HG03066 (cell line): ENCODE measurements at regions not wholly inside any gene's neighbourhood (a gene's known extent, or its start where the extent isn't known, plus 50 kb on each side); places are given as distances from the start of the nearest gene placed in this dataset.
"Not testable (repeated sequence)": the region's sequence is repeated elsewhere in the genome, so short reads cannot be mapped to it uniquely, and the experiment has no call there.

Source experiments
- ATAC-seq: cut with Tn5 transposase; IDR thresholded peaks from one replicate; pipeline ENCODE4 v1.9.1; 2021; ENCODE audit warnings: low read depth; ENCODE audit not compliant: unreplicated experiment

DNA sequence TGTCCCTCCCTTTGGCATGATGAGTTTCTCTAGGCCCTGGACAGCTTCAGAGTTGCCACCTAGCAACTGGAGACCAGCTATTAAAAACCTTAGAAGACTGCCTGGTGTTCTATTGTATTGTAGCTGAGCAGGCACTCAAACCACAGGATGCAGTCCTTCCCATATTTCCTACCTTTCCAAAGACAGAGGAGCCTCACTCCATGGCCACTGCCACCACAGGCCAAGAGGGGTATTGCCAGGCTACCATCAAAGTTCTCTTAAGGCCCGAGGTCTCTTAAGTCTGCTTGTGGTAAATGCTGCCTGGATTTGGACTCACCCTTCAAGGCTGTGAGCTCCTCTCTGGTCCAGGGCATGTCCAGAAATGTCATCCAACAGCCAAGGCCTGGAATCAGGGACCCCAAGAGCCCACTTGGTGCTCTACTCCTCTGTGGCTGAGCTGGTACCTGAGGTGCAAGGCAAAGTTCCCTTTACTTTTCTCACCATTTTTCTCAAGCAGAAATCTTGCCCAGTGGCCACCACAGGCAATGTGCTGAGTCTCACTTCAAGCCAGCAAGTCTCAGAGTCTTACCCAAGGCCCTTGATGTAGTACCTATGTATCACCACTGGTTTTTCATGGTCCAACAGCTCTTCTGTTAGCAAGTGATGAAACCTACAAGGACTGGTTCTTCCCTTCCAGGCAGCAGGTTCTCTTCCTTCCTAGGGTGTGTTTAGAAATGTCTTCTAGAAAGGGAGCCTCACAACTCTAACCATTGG lies 269.4 kb downstream of the AMY1C start:
- no peak for ATAC-seq

DNA sequence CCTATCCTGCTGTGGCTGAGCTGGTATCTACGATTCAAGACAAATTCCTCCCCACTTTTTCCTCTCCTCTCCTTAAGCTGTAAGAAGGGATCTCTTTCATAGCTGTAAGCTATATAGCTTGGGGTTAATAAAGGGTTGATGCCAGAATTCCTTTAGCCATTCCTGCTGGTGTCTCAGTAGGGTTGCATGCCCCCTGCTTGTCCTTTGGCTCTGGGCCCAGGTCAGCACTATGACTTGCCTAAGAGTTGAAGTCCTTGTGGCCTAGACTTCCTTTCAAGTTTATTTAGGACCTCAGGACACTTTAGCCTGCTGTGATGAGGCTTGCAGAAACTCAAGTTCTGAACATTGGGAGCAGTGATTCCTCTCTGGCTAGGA lies 270.0 kb downstream of the AMY1C start:
- ATAC-seq: no peak

DNA sequence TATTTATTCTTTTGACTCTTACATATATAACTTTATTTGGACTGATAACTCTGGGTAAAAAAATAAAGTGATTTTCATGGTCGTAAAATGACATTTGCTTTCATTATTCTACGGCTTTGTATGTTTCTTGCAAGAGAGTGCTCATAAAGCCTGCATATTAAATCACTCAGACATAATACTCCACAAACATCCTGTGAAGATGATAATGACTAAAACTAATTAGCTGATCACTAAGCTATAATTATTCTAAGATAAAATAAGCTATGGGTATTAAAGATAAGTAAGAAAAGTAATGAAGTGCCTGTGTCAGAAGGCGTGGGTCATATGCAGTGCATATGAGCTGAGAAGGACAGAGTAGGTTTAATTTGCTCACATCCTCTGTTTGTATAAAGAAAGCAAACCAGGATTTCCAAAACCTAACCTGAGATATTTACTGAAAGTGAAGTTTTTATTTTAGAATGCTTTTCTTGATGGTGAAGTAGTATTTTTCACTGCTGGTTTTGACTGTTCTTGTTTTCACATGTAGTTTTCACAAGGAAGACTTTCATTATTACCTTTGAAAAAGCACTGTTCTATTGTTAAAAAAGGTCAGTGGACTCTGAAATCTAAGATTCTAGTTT lies 278.8 kb downstream of the AMY1C start:
- no peak for ATAC-seq

DNA sequence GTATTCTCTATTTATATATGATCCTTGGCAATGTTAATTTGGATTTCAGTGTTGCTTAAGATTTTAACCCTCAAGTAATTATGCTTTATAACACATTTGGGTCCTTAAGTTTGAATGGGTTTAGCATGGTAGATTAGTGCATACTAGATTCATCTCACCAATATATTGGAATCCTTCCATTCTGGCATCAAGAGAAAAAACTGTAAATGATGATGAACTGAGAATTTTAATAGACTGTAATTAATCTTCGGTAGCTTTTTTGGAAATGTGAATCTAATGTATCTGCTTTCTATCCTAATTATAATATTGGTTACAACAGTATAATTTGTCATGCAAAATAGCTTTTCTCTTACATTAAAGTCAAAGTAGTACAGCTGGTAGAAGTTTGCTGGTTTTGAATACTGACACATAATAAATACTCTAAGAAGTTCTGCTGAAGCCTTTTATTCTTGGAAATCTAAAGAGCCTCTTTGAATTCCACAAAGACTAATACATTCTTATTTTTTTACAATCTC lies 279.8 kb downstream of the AMY1C start:
- no peak for ATAC-seq

DNA sequence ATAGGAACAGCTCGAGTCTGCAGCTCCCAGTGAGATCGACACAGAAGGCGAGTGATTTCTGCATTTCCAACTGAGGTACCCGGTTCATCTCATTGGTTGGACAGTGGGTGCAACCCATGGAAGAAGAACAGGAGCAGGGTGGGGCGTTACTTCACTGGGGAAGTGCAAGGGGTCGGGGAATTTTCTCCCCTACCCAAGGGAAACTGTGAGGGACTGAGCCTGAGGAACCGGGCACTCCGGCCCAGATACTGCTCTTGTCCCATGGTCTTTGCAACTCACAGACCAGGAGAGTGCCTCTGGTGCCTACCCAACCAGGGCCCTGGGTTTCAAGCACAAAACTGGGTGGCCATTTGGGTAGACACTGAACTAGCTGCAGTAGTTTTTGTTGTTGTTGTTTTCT lies 307.1 kb downstream of the AMY1C start:
- no peak for ATAC-seq

DNA sequence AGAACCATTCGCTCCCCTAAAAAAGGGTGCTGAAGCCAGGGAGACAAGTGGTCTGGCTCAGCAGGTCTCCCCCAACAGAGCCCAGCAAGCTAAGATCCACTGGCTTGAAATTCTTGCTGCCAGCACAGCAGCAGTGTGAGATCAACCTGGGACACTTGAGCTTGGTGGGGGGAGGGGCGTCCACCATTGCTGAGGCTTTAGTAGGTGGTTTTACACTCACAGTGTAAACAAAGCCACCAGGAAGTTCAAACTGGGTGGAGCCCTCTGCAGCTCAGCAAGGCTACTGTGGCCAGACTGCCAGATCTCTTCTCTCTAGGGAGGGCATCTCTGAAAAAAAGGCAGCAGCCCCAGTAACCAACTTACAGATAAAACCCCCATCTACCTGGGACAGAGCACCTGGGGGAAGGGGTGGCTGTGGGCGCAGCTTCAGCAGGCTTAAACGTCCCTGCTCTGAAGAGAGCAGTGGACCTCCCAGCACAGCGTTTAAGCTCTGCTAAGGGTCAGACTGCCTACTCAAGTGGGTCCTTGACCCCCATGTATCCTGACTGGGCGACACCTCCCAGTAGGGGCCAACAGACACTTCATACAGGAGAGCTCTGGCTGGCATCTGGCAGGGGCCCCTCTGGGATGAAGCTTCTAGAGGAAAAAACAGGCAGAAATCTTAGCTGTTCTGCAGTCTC lies 307.7 kb downstream of the AMY1C start:
- not testable (repeated sequence) for ATAC-seq

DNA sequence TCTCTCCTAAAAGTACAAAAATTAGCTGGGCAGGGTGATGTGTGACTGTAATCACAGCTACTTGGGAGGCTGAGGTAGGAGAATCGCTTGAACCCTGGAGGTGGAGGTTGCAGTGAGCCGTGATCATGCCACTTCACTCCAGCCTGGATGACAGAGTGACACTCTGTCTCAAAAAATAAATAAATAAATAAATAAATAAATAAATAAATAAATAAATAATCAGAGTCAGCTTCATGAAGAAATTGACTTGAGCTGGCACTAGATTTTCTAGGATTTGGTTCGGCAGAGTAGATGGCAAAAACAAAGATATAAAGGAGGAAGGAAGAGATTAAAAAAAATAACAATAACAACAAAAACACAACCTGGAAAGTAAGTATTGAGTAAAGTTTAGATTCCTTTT lies 311.9 kb downstream of the AMY1C start:
- not testable (repeated sequence) for ATAC-seq

DNA sequence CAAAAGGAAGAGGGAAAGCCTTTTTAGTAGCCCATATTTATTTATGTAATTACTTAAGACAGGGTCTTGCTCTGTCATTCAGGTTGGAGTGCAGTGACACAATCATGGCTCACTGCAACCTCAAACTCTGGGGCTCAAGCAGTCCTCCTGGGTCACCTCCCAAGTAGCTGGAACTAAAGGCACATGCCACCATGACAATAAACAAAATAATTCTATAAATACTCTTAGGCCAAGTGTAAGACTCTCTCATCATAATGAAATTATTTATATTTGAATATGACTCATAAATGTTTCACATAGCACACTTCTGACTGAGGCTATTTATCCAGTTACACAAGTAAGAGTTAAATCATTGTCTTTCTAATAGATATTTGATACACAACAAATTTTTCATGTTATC lies 314.7 kb downstream of the AMY1C start:
- no peak for ATAC-seq

DNA sequence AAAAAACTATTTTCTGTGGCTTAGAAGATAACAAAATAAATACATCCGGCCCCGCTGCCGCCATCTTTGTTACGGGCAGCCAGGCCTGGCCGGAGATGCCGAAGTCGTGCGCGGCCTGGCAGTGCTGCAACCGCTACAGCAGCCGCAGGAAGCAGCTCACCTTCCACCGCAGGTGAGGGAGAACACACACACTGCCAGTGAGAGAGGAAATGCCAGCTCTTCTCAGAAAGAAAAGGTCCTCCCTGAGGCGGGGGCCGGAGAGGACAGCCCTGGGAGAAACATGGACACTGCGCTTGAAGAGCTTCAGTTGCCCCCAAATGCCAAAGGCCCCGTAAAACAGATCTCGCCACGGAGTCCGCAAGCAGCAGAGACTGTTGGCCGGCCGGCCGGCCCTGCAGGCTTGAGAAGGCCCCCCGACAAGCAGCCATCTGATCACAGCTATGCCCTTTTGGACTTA lies 323.2 kb downstream of the AMY1C start:
- no peak for ATAC-seq

DNA sequence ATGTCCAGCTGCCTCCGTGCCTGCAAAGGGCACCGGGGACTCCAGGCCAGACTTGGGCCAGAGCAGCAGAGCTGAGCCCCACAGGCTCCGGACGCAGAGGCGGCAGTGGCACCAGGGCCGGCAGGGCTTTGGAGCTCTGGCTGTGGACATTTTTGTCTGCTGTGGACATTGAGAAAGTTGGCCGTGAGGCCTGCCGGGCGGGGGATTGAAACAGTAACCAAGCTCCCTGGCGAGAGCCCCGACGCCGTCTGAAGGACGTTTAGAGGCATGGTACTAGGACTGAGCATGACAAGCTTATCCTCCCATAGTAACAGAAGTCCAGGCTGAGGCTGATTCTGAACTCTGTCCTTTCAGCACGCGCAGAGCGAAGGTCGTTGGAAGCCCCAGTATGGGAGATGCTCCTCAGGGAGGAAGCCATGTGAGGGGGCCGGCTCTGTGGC lies 323.8 kb downstream of the AMY1C start:
- no peak for ATAC-seq

DNA sequence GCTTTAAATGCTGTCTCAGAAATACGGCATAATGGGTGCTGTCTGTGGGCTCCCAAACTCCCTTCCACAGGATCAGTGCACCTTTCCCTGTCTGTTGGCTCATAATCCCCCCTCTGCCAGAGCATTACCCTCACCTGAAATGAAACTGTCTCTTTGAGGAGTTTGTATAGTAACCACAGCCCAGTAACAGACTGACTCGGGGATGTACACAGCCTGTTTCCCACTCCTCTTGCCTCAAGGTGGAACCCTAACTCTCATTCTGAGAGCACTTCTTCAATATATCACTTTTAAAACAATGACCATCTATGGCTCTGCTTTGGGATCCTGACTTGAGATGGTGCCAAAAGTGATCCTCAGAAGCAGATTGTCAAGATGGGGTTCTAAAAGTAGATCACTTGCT lies 332.5 kb downstream of the AMY1C start:
- ATAC-seq: no peak

DNA sequence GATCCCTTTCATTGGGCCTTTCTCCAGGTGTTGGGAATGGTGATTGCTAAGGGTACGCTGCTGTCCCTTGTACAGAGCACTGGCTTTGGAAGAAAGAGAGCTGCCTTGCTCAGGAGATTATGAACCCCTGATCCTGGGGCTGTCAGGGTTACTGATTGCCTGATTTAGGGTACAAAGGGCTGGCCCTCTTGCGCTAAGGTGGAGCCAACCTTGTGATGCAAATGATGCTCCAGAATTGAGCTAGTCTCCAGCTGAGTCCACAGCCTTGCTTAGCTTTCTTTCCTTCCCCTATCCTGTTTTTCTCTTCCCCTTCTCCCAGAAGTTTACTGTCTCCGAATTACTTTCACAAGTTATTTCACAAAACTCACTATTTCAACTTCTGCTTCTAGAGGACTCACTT lies 334.7 kb downstream of the AMY1C start:
- no peak for ATAC-seq

DNA sequence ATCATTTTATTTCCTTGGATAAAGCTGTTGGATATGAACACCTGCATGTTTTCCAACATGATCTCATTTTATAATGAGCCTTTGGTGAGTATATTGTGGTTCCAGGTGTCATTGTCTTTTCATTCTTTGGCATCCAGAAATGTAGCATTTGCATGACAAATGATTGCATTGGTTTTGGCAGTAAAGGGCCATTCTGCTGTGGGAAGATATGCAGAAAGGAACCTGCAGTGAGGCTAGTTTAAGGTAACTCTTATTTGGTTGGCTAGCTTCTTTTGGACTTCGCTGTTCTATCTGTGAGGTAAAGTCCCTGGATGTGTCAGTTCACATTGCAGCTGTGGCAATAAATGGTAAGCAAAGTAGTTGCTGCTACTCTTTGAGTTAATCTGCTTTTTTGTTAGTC lies 343.0 kb downstream of the AMY1C start:
- no peak for ATAC-seq

DNA sequence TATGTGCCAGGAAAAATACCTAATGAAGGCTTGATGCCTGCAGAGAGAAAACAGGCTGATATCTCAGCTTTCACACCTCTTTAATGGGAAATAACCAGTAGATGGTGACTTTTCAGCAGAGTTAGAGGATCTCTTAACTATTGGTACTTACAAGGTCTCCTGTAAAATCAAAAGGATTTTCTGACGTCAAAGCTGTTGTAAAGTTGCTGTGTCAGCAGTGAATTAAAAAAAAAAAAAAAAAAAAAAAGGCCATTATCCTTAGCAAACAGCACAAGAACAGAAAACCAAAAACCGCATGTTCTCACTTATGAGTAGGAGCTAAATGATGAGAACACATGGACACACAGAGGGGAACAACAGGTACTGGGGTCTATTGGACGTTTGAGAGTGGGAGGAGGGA lies 349.1 kb downstream of the AMY1C start:
- ATAC-seq: no peak

DNA sequence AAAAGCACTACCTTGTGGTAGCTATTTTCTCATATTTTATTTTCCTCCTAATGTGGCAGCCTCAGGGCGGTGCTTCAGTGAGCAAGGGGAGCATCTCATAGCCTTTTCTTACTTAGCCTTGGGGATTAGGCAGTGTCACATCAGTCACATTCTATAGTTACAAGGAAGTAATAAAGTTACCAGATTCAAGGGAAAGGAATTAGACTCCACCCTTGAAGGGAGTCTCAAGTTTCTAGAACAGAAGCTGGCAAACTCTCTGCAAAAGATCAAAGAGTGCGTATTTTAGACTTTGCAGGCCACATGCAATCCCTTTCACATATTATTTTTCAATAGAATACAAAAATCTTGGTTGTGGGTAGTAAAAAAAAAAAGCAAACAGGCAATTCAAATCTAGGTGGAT lies 350.4 kb downstream of the AMY1C start:
- ATAC-seq: no peak

DNA sequence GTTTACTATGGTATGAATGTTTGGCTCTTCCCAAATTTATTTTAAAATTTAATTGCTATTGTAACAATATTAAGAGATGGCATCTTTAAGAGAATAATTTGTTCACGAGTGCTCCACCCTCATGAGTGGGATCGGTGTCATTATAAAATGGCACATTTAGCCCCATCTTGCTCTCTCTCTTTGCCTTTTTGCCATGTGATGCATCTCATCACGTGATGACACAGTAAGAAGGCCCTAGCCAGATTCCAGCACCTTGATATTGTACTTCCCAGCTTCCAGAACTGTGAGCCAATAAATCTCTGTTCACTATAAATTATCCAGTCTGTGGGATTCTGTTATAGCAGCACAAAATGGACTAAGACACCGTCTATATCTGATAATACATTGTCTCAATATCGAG lies 355.8 kb downstream of the AMY1C start:
- ATAC-seq: no peak

DNA sequence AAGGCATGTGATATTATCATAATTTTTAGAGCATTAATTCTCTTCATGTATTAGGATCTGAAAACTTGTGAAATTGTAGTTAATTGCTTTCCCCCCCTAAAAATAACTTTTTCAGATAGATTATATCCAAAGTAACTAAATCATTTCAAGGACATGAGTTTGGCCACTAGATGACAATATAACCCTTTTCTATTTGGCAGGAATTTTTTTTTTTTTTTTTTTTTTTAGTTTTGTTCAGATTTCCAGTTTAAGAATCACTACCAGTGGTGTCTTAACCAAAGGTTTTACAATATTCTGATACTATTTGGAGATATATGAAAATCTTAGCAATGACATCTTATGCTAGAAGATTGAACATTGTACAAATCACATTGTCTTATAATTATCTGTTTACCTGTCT lies 370.8 kb downstream of the AMY1C start:
- no peak for ATAC-seq

DNA sequence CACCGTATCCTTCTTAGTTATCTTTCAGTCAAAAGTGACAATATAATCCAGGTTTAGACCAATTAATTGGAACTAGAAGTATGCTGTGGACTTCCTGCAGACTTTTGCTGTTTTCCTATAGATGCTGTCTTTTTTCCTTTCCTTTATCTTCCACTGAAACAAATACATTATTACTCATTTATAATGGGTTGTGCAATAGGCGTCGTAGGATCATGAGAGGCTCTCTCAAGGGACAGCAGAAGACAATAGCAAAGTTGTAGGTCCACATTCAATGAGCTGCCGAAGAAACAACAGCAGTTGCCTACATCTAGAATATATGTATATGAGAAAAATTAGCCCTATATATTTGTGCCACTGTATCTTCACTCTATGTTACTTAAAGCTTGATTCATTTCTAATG lies 371.6 kb downstream of the AMY1C start:
- no peak for ATAC-seq

DNA sequence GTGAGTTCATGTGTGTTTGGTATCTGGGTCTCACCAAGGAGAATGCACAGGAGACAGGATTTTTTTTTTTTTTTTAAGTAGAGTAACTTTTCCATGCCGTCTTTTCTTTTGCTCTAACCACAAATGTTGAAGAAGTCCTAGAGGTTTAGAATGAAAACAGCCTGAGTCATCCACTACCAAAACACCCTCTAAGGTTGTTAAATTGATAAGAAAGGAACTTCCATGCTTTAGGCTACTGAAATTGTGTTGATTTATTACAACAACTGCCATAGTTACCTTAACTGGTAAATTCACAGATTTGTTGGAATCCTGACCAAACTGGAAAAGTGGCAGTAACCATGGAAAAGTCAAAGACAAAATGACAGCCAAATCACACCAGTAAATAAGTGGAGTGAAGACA lies 375.6 kb downstream of the AMY1C start:
- no peak for ATAC-seq

DNA sequence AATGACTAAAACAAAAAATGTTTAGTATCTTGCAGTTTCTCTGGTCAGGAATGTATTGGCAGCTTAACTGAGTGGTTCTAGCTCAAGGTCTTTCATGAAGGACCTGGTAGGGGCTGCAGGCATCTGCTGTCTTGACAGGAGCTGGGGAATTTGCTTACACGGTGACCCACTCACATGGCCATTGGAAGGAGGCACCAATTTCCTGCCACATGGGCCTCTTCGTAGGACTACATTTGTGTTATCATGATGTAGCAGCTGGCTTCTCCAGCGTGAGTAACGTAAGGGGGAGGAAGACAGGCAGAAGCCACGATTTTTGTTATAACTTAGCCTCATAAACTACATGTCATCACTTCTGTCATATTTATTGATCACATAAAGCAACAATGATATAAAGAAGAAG lies 376.3 kb downstream of the AMY1C start:
- no peak for ATAC-seq

DNA sequence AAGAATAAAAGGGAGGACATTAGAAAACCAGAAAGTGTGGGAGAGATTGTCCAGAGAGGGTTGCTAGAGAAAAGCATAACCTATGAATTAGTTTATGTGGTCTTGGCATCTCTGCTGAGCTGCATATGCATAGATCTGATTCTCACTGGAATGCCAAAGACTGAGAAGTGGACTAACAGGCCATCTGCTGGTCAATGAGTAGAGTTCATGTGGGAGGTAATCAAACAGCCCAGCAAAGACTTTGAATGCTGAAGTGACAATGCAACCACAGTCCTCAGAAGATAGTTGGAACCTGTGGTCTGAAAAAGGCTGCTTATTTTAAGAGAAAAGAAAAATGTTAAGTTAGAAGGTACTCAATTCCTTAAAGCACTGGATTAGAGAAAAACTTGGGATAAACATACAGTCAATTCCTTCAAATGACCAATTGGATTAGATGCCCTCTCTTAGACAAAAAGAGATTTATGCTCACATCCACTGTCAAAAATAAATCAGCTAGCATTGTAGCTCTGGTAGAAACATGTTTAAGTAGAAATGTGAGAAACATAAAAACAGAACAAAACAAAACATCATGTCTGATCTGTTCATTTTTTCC lies 382.8 kb downstream of the AMY1C start:
- no peak for ATAC-seq
